ENCODE measurements at regions not wholly inside any gene's neighbourhood (a gene's known extent, or its start where the extent isn't known, plus 50 kb on each side); places are given as distances from the start of the nearest gene placed in this dataset.

DNA sequence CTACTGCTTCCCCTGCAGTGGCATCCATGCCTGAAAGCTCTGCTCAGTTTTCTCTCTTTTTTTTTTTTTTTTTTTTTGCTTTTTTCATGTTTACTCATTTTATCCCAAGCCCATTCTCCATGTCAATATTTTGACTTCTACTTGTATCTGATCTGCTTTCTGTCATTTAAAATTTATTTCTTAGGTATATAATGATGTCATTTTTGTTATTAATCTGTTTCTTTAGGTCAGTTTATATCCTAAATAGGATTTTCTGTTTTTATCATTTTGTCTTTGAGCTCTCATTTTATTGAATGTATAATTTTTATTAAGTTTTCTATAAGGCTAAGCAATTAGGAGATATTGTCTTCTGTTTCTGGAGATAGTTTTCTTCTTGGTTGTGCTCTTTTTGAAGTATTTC lies 138.5 kb upstream of the PMEPA1 start:
- H3K9me3 Mint-ChIP-seq, result peaks cover 0 to 5% (median 0%) of the 10 kb centered on the region in 7 donors
- Histone ChIP-seq H3K9me3 (ENCODE audit: control insufficient read depth in 2 of 2, low read length in 2 of 2) (no peaks in the 10 kb centered on the region), H3K36me3 (ENCODE audit: control insufficient read depth, insufficient read depth, low read length) (no peaks in the 10 kb centered on the region), H3K4me1 (ENCODE audit: control insufficient read depth, insufficient read depth, low read length, poor library complexity, severe bottlenecking) (no peaks in the 10 kb centered on the region), H3K4me3 (ENCODE audit: low read depth, low read length) (no peak overlapping the region), H3K27ac (ENCODE audit: insufficient read depth, low read length, poor library complexity, severe bottlenecking) (no peak overlapping the region), H3K27me3 (ENCODE audit: control insufficient read depth, insufficient read depth, low read length) (peaks cover 3% of the 10 kb centered on the region)
- DNase-seq (no peak), ATAC-seq (ENCODE audit: low read depth in 2 of 2) (no peak)
- no peak overlapping the region for H3K27ac Mint-ChIP-seq
- no peaks in the 10 kb centered on the region for H3K4me1 Mint-ChIP-seq
- no peak overlapping the region for H3K4me3 Mint-ChIP-seq
- H3K27me3 Mint-ChIP-seq, result peaks cover 21% of the 10 kb centered on the region
- H3K36me3 Mint-ChIP-seq, result no peaks in the 10 kb centered on the region

GRCh38 chr20:57847104-57847503 lies 137.3 kb upstream of the PMEPA1 start:
- peaks cover 0 to 5% (median 0%) of the 10 kb centered on the region in 7 donors for H3K9me3 Mint-ChIP-seq
- ATAC-seq (ENCODE audit: low read depth in 2 of 2), result no peak

GRCh38 chr20:57844626-57845596 lies 135.1 kb upstream of the PMEPA1 start:
- Histone ChIP-seq H3K27ac (ENCODE audit: insufficient read depth, low read length, poor library complexity, severe bottlenecking) (no peak overlapping the region), H3K4me1 (ENCODE audit: control insufficient read depth, insufficient read depth, low read length, poor library complexity, severe bottlenecking) (no peaks in the 10 kb centered on the region), H3K36me3 (ENCODE audit: control insufficient read depth, insufficient read depth, low read length) (no peaks in the 10 kb centered on the region), H3K27me3 (ENCODE audit: control insufficient read depth, insufficient read depth, low read length) (no peaks in the 10 kb centered on the region), H3K4me3 (ENCODE audit: low read depth, low read length) (no peak overlapping the region), H3K9me3 (ENCODE audit: control insufficient read depth in 2 of 2, low read length in 2 of 2) (no peaks in the 10 kb centered on the region)
- H3K4me1 Mint-ChIP-seq, result no peaks in the 10 kb centered on the region
- H3K4me3 Mint-ChIP-seq, result no peak overlapping the region
- ATAC-seq (ENCODE audit: low read depth in 2 of 2), result no peak
- no peak for DNase-seq
- peaks cover 11% of the 10 kb centered on the region for H3K27me3 Mint-ChIP-seq
- H3K27ac Mint-ChIP-seq, result no peak overlapping the region
- H3K9me3 Mint-ChIP-seq, result peaks cover 0 to 5% (median 0%) of the 10 kb centered on the region in 7 donors
- no peaks in the 10 kb centered on the region for H3K36me3 Mint-ChIP-seq

More at GRCh38 chr20:57847104-57847503, 137.3 kb upstream of the PMEPA1 start:
- Histone ChIP-seq H3K27ac (ENCODE audit: insufficient read depth, low read length, poor library complexity, severe bottlenecking) (no peak overlapping the region), H3K4me1 (ENCODE audit: control insufficient read depth, insufficient read depth, low read length, poor library complexity, severe bottlenecking) (no peaks in the 10 kb centered on the region), H3K36me3 (ENCODE audit: control insufficient read depth, insufficient read depth, low read length) (no peaks in the 10 kb centered on the region), H3K27me3 (ENCODE audit: control insufficient read depth, insufficient read depth, low read length) (peaks cover 2% of the 10 kb centered on the region), H3K4me3 (ENCODE audit: low read depth, low read length) (no peak overlapping the region), H3K9me3 (ENCODE audit: control insufficient read depth in 2 of 2, low read length in 2 of 2) (no peaks in the 10 kb centered on the region)
- Mint-ChIP-seq H3K36me3 (no peaks in the 10 kb centered on the region), H3K27me3 (peaks cover 17% of the 10 kb centered on the region), H3K27ac (no peak overlapping the region), H3K4me3 (no peak overlapping the region), H3K4me1 (no peaks in the 10 kb centered on the region)
- no peak for DNase-seq

DNA sequence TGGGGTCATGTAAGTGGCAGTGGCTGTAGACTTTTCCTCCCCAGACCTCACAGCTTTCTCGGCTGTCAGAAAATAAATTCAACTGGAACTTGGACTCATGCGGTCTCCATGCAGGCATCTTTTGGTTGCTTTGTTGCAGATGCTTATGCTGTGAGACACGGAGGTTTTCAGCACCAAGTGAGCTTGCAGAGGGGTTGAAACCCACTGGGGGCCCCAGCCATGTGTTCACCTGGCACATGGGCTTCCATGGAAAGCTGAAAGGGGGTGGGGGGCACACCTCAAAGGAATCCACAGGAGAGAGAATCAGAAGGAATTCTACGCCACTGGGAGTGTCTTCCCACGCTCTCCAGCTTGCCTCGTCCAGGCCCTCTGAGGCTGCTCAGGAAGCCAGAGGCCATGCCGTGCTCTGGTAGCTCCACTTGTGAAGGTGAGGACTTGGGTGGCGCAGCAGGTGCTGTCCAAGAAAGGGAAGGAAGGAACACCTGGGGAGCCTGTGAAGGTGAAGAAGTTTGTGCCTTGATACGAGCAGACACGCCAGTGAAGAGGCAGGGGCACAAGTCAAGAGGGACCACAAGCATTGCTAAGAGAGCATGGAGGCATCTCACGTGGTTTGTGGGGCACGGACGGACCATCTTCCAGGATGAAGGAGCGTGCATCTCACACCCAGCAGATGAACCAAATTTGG lies 134.3 kb upstream of the PMEPA1 start:
- no peak for ATAC-seq (ENCODE audit: low read depth in 2 of 2)
- no peak overlapping the region for H3K27ac Mint-ChIP-seq
- no peaks in the 10 kb centered on the region for H3K4me1 ChIP-seq (ENCODE audit: control insufficient read depth, insufficient read depth, low read length, poor library complexity, severe bottlenecking)

GRCh38 chr20:57842720-57843119 lies 132.9 kb upstream of the PMEPA1 start:
- H3K27ac ChIP-seq (ENCODE audit: insufficient read depth, low read length, poor library complexity, severe bottlenecking), result no peak overlapping the region
- DNase-seq (no peak), ATAC-seq (ENCODE audit: low read depth in 2 of 2) (no peak)
- Mint-ChIP-seq H3K9me3 (peaks cover 0 to 5% (median 0%) of the 10 kb centered on the region in 7 donors), H3K27ac (no peak overlapping the region), H3K36me3 (no peaks in the 10 kb centered on the region), H3K4me3 (no peak overlapping the region), H3K4me1 (no peaks in the 10 kb centered on the region), H3K27me3 (peaks cover 11% of the 10 kb centered on the region)
- H3K27me3 ChIP-seq (ENCODE audit: control insufficient read depth, insufficient read depth, low read length), result no peaks in the 10 kb centered on the region
- no peak overlapping the region for H3K4me3 ChIP-seq (ENCODE audit: low read depth, low read length)
- H3K4me1 ChIP-seq (ENCODE audit: control insufficient read depth, insufficient read depth, low read length, poor library complexity, severe bottlenecking), result no peaks in the 10 kb centered on the region
- H3K9me3 ChIP-seq (ENCODE audit: control insufficient read depth in 2 of 2, low read length in 2 of 2), result no peaks in the 10 kb centered on the region
- no peaks in the 10 kb centered on the region for H3K36me3 ChIP-seq (ENCODE audit: control insufficient read depth, insufficient read depth, low read length)

More for the DNA sequence above, 134.3 kb upstream of the PMEPA1 start:
- no peak overlapping the region for H3K4me3 ChIP-seq (ENCODE audit: low read depth, low read length)
- H3K27ac ChIP-seq (ENCODE audit: insufficient read depth, low read length, poor library complexity, severe bottlenecking), result no peak overlapping the region
- no peaks in the 10 kb centered on the region for H3K27me3 ChIP-seq (ENCODE audit: control insufficient read depth, insufficient read depth, low read length)
- Mint-ChIP-seq H3K36me3 (no peaks in the 10 kb centered on the region), H3K27me3 (peaks cover 11% of the 10 kb centered on the region), H3K4me1 (no peaks in the 10 kb centered on the region), H3K4me3 (no peak overlapping the region), H3K9me3 (peaks cover 0 to 5% (median 0%) of the 10 kb centered on the region in 7 donors)
- no peaks in the 10 kb centered on the region for H3K36me3 ChIP-seq (ENCODE audit: control insufficient read depth, insufficient read depth, low read length)
- no peaks in the 10 kb centered on the region for H3K9me3 ChIP-seq (ENCODE audit: control insufficient read depth in 2 of 2, low read length in 2 of 2)
- DNase-seq, result no peak

- H3K4me3 Mint-ChIP-seq, result no peak overlapping the region
- DNase-seq (no peak), ATAC-seq (ENCODE audit: low read depth in 2 of 2) (no peak)
Measured at GRCh38 chr20:57841297-57841866, 131.6 kb upstream of the PMEPA1 start.

GRCh38 chr20:57840504-57841296 lies 130.9 kb upstream of the PMEPA1 start:
- ATAC-seq (ENCODE audit: low read depth in 2 of 2) (no peak), DNase-seq (no peak)
- no peak overlapping the region for H3K4me3 Mint-ChIP-seq
- Histone ChIP-seq H3K36me3 (ENCODE audit: control insufficient read depth, insufficient read depth, low read length) (no peaks in the 10 kb centered on the region), H3K27me3 (ENCODE audit: control insufficient read depth, insufficient read depth, low read length) (no peaks in the 10 kb centered on the region), H3K4me1 (ENCODE audit: control insufficient read depth, insufficient read depth, low read length, poor library complexity, severe bottlenecking) (no peaks in the 10 kb centered on the region), H3K27ac (ENCODE audit: insufficient read depth, low read length, poor library complexity, severe bottlenecking) (no peak overlapping the region), H3K4me3 (ENCODE audit: low read depth, low read length) (no peak overlapping the region), H3K9me3 (ENCODE audit: control insufficient read depth in 2 of 2, low read length in 2 of 2) (no peaks in the 10 kb centered on the region)
- peaks cover 8% of the 10 kb centered on the region for H3K27me3 Mint-ChIP-seq
- no peaks in the 10 kb centered on the region for H3K4me1 Mint-ChIP-seq
- peaks cover 0 to 3% (median 0%) of the 10 kb centered on the region in 7 donors for H3K9me3 Mint-ChIP-seq
- no peaks in the 10 kb centered on the region for H3K36me3 Mint-ChIP-seq
- no peak overlapping the region for H3K27ac Mint-ChIP-seq

More at GRCh38 chr20:57841297-57841866, 131.6 kb upstream of the PMEPA1 start:
- Histone ChIP-seq H3K4me1 (ENCODE audit: control insufficient read depth, insufficient read depth, low read length, poor library complexity, severe bottlenecking) (no peaks in the 10 kb centered on the region), H3K36me3 (ENCODE audit: control insufficient read depth, insufficient read depth, low read length) (no peaks in the 10 kb centered on the region), H3K27ac (ENCODE audit: insufficient read depth, low read length, poor library complexity, severe bottlenecking) (no peak overlapping the region), H3K4me3 (ENCODE audit: low read depth, low read length) (no peak overlapping the region), H3K9me3 (ENCODE audit: control insufficient read depth in 2 of 2, low read length in 2 of 2) (no peaks in the 10 kb centered on the region), H3K27me3 (ENCODE audit: control insufficient read depth, insufficient read depth, low read length) (no peaks in the 10 kb centered on the region)
- no peaks in the 10 kb centered on the region for H3K36me3 Mint-ChIP-seq
- peaks cover 0 to 3% (median 0%) of the 10 kb centered on the region in 7 donors for H3K9me3 Mint-ChIP-seq
- H3K4me1 Mint-ChIP-seq, result no peaks in the 10 kb centered on the region
- no peak overlapping the region for H3K27ac Mint-ChIP-seq
- peaks cover 8% of the 10 kb centered on the region for H3K27me3 Mint-ChIP-seq

Measured in CD4-positive, CD25-positive, alpha-beta regulatory T cell (primary cell).